ENCODE measurements at regions not wholly inside any gene's neighbourhood (a gene's known extent, or its start where the extent isn't known, plus 50 kb on each side); places are given as distances from the start of the nearest gene placed in this dataset.

- Histone ChIP-seq H3K9me3 (replicated peaks; ENCODE audit: control insufficient read depth, insufficient read depth, low read depth, low read length) (no peaks in the 10 kb centered on the region), H3K4me1 (replicated peaks in 1 of 2; ENCODE audit: control insufficient read depth in 2 of 2, insufficient read depth in 2 of 2, low read length in 2 of 2) (no peaks in the 10 kb centered on the region), H2AFZ (ENCODE audit: low read depth, low read length) (no peak overlapping the region), H3K4me3 (no peak overlapping the region), H3K9ac (ENCODE audit: insufficient read depth in 1 of 2, low read depth in 2 of 2, low read length in 2 of 2) (no peak overlapping the region), H3K36me3 (ENCODE audit: control insufficient read depth, insufficient read depth, low read length) (no peaks in the 10 kb centered on the region), H3K4me2 (ENCODE audit: insufficient read depth, low read length) (no peak overlapping the region), H3K27me3 (ENCODE audit: control insufficient read depth in 2 of 2, insufficient read depth in 2 of 2, low read length in 2 of 2) (no peaks in the 10 kb centered on the region), H3K79me2 (ENCODE audit: control insufficient read depth, insufficient read depth, low read length) (no peaks in the 10 kb centered on the region), H4K20me1 (replicated peaks; ENCODE audit: control insufficient read depth, insufficient read depth, low read length) (no peaks in the 10 kb centered on the region), H3K9me1 (ENCODE audit: control insufficient read depth, insufficient read depth, low read length) (no peaks in the 10 kb centered on the region), H3K27ac (ENCODE audit: extremely low read depth, low read depth, low read length) (no peak overlapping the region)
- in situ Hi-C loops (cut with MboI) (no loop called here), intact Hi-C loops (cut with micrococcal nuclease) (no loop called here)
- WGBS (ENCODE audit: insufficient coverage, low coverage, missing lambda C conversion rate), result 0% methylated on average over 4 of the region's 4 CpGs
- no peak for DNase-seq (ENCODE audit: extremely low read depth in 1 of 4, low spot score in 3 of 4)
- ChIA-PET POLR2A (no interaction called here), CTCF (ENCODE audit: low intra/inter-chr PET ratio) (no interaction called here)
- no TSS peak for BruUV-seq (replicated peaks)
- no peak for FAIRE-seq
- no peak for ATAC-seq
- TF ChIP-seq PBX2 (CRISPR knock-in tag; IDR thresholded peaks at IDR 0.05; ENCODE audit: low read depth) (no peak), PBX2 (tag; conservative IDR thresholded peaks at IDR 0.05; ENCODE audit: low read depth) (no peak), POLR3A (IDR thresholded peaks at IDR 0.05; ENCODE audit: borderline replicate concordance, extremely low read depth, insufficient read depth, insufficient read length) (no peak), HNRNPLL (IDR thresholded peaks at IDR 0.05; ENCODE audit: low read depth, low read length, poor library complexity, severe bottlenecking) (no peak), ZBTB34 (CRISPR knock-in tag; IDR thresholded peaks at IDR 0.05) (no peak), DNMT1 (IDR thresholded peaks at IDR 0.05) (no peak), ILF3 (IDR thresholded peaks at IDR 0.05; ENCODE audit: borderline replicate concordance) (no peak), ZNF551 (CRISPR knock-in tag; IDR thresholded peaks at IDR 0.05) (no peak), ARID3B (CRISPR knock-in tag; IDR thresholded peaks at IDR 0.05; ENCODE audit: borderline replicate concordance) (no peak), FOXK2 (conservative IDR thresholded peaks at IDR 0.05 in 1 of 2, IDR thresholded peaks at IDR 0.05 in 1 of 2; ENCODE audit: low read depth in 2 of 2) (no peak), CREB3L1 (IDR thresholded peaks at IDR 0.05; ENCODE audit: borderline replicate concordance, low read depth) (no peak), BRD4 (IDR thresholded peaks at IDR 0.05) (no peak), CLOCK (CRISPR knock-in tag; IDR thresholded peaks at IDR 0.05; ENCODE audit: borderline replicate concordance) (no peak)
These were observed 101.2 kb upstream of the SYNDIG1 start for GRCh38 chr20:24368253-24368652.

Measured in K562 (cell line).